ENCODE measurements at regions not wholly inside any gene's neighbourhood (a gene's known extent, or its start where the extent isn't known, plus 50 kb on each side); places are given as distances from the start of the nearest gene placed in this dataset.

DNA sequence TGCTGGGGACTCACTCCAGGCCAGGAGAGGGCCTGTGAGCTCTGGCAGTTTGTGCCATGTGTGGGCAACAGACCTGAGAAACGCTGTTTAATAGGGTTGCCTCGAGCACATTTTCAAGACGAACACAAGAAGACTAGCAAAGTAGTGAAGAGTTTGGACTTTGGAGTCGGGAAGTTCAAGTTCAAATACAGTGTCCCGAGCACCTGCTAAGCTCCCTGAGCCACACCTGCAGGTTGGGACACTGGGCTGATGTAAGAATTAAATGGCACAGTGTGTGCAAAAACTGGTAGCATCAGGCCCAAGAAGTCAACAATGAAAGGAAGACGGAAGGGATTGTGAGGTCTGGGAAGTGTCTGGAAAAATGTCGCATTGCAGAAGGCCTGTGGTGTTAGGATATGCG, 112.8 kb upstream of the PABPC3 start:
- TF ChIP-seq CTCF (IDR thresholded peaks at IDR 0.05) (no peak), POLR2A (IDR thresholded peaks at IDR 0.05) (no peak)

Measured in breast epithelium (tissue), 3 donors.